ENCODE measurements at regions not wholly inside any gene's neighbourhood (a gene's known extent, or its start where the extent isn't known, plus 50 kb on each side); places are given as distances from the start of the nearest gene placed in this dataset.
"Not testable (repeated sequence)": the region's sequence is repeated elsewhere in the genome, so short reads cannot be mapped to it uniquely, and the experiment has no call there.

GRCh38 chr6:165794179-165794601, 131.1 kb upstream of the PDE10A start:
- no peak for DNase-seq (ENCODE audit: low read depth, low spot score)

- DNase-seq (ENCODE audit: low read depth, low spot score): no peak
These were observed 130.3 kb upstream of the PDE10A start for GRCh38 chr6:165793287-165793825.

GRCh38 chr6:165791876-165792437, 128.9 kb upstream of the PDE10A start:
- no peak for DNase-seq (ENCODE audit: low read depth, low spot score)

- no peak for DNase-seq (ENCODE audit: low read depth, low spot score)
These were observed 128.3 kb upstream of the PDE10A start for GRCh38 chr6:165791306-165791705.

GRCh38 chr6:165782812-165783211, 119.8 kb upstream of the PDE10A start:
- DNase-seq (ENCODE audit: low read depth, low spot score): no peak

GRCh38 chr6:165782134-165782533, 119.1 kb upstream of the PDE10A start:
- no peak for DNase-seq (ENCODE audit: low read depth, low spot score)

- DNase-seq (ENCODE audit: low read depth, low spot score): no peak
These were observed 114.6 kb upstream of the PDE10A start for GRCh38 chr6:165777680-165778079.

- no peak for DNase-seq (ENCODE audit: low read depth, low spot score)
These were observed 113.7 kb upstream of the PDE10A start for GRCh38 chr6:165776691-165777090.

GRCh38 chr6:165775721-165776120, 112.7 kb upstream of the PDE10A start:
- DNase-seq (ENCODE audit: low read depth, low spot score): no peak

GRCh38 chr6:165774903-165775601, 112.0 kb upstream of the PDE10A start:
- no peak for DNase-seq (ENCODE audit: low read depth, low spot score)

GRCh38 chr6:165770397-165771082, 107.5 kb upstream of the PDE10A start:
- no peak for DNase-seq (ENCODE audit: low read depth, low spot score)

- no peak for DNase-seq (ENCODE audit: low read depth, low spot score)
These were observed 106.8 kb upstream of the PDE10A start for GRCh38 chr6:165769884-165770283.

- no peak for DNase-seq (ENCODE audit: low read depth, low spot score)
These were observed 106.4 kb upstream of the PDE10A start for GRCh38 chr6:165769401-165769800.

GRCh38 chr6:165768961-165769360, 105.9 kb upstream of the PDE10A start:
- DNase-seq (ENCODE audit: low read depth, low spot score): no peak

GRCh38 chr6:165767228-165767627, 104.2 kb upstream of the PDE10A start:
- DNase-seq (ENCODE audit: low read depth, low spot score): no peak

GRCh38 chr6:165766457-165766856, 103.4 kb upstream of the PDE10A start:
- DNase-seq (ENCODE audit: low read depth, low spot score): no peak

- DNase-seq (ENCODE audit: low read depth, low spot score): no peak
These were observed 103.0 kb upstream of the PDE10A start for GRCh38 chr6:165766026-165766425.

- DNase-seq (ENCODE audit: low read depth, low spot score): not testable (repeated sequence)
These were observed 102.2 kb upstream of the PDE10A start for GRCh38 chr6:165765256-165765655.

GRCh38 chr6:165762876-165763275, 99.8 kb upstream of the PDE10A start:
- DNase-seq (ENCODE audit: low read depth, low spot score): no peak

- DNase-seq (ENCODE audit: low read depth, low spot score): no peak
These were observed 99.1 kb upstream of the PDE10A start for GRCh38 chr6:165762125-165762524.

GRCh38 chr6:165760803-165761185, 97.8 kb upstream of the PDE10A start:
- no peak for DNase-seq (ENCODE audit: low read depth, low spot score)

- no peak for DNase-seq (ENCODE audit: low read depth, low spot score)
These were observed 97.2 kb upstream of the PDE10A start for GRCh38 chr6:165760126-165760802.

All from smooth muscle cell of the brain vasculature (primary cell).